ENCODE measurements at regions not wholly inside any gene's neighbourhood (a gene's known extent, or its start where the extent isn't known, plus 50 kb on each side); places are given as distances from the start of the nearest gene placed in this dataset.
"Not testable (repeated sequence)": the region's sequence is repeated elsewhere in the genome, so short reads cannot be mapped to it uniquely, and the experiment has no call there.

DNA sequence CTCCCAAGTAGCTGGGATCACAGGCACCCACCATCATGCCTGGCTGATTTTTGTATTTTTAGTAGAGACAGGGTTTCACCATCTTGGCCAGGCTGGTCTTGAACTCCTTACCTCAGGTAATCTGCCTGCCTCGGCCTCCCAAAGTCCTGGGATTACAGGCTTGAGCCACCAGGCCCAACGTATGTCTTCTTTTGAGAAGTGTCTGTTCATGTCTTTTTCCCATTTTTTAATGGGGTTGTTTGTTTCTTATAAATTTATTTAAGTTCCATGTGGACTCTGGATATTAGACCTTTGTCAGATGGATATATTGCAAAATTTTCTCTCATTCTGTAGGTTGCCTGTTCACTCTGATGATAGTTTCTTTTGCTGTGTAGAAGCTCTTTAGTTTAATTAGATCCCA is 61.3 kb downstream of the CHST2 start:
- TF ChIP-seq POLR2A (IDR thresholded peaks at IDR 0.05), result not testable (repeated sequence)
- TF ChIP-seq, protein P1, sequence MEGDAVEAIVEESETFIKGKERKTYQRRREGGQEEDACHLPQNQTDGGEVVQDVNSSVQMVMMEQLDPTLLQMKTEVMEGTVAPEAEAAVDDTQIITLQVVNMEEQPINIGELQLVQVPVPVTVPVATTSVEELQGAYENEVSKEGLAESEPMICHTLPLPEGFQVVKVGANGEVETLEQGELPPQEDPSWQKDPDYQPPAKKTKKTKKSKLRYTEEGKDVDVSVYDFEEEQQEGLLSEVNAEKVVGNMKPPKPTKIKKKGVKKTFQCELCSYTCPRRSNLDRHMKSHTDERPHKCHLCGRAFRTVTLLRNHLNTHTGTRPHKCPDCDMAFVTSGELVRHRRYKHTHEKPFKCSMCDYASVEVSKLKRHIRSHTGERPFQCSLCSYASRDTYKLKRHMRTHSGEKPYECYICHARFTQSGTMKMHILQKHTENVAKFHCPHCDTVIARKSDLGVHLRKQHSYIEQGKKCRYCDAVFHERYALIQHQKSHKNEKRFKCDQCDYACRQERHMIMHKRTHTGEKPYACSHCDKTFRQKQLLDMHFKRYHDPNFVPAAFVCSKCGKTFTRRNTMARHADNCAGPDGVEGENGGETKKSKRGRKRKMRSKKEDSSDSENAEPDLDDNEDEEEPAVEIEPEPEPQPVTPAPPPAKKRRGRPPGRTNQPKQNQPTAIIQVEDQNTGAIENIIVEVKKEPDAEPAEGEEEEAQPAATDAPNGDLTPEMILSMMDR (IDR thresholded peaks at IDR 0.05), result not testable (repeated sequence)

All from adrenal gland (tissue), 5 donors.